ENCODE measurements at regions not wholly inside any gene's neighbourhood (a gene's known extent, or its start where the extent isn't known, plus 50 kb on each side); places are given as distances from the start of the nearest gene placed in this dataset.

GRCh38 chr12:125841332-125841731 is 776.1 kb downstream of the AACS start:
- TF ChIP-seq, protein P1, sequence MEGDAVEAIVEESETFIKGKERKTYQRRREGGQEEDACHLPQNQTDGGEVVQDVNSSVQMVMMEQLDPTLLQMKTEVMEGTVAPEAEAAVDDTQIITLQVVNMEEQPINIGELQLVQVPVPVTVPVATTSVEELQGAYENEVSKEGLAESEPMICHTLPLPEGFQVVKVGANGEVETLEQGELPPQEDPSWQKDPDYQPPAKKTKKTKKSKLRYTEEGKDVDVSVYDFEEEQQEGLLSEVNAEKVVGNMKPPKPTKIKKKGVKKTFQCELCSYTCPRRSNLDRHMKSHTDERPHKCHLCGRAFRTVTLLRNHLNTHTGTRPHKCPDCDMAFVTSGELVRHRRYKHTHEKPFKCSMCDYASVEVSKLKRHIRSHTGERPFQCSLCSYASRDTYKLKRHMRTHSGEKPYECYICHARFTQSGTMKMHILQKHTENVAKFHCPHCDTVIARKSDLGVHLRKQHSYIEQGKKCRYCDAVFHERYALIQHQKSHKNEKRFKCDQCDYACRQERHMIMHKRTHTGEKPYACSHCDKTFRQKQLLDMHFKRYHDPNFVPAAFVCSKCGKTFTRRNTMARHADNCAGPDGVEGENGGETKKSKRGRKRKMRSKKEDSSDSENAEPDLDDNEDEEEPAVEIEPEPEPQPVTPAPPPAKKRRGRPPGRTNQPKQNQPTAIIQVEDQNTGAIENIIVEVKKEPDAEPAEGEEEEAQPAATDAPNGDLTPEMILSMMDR (IDR thresholded peaks at IDR 0.05; ENCODE audit: insufficient read depth, low read length), result no peak
- TF ChIP-seq POLR2AphosphoS5 (IDR thresholded peaks at IDR 0.05; ENCODE audit: low read depth), result no peak
- TF ChIP-seq, protein P2, sequence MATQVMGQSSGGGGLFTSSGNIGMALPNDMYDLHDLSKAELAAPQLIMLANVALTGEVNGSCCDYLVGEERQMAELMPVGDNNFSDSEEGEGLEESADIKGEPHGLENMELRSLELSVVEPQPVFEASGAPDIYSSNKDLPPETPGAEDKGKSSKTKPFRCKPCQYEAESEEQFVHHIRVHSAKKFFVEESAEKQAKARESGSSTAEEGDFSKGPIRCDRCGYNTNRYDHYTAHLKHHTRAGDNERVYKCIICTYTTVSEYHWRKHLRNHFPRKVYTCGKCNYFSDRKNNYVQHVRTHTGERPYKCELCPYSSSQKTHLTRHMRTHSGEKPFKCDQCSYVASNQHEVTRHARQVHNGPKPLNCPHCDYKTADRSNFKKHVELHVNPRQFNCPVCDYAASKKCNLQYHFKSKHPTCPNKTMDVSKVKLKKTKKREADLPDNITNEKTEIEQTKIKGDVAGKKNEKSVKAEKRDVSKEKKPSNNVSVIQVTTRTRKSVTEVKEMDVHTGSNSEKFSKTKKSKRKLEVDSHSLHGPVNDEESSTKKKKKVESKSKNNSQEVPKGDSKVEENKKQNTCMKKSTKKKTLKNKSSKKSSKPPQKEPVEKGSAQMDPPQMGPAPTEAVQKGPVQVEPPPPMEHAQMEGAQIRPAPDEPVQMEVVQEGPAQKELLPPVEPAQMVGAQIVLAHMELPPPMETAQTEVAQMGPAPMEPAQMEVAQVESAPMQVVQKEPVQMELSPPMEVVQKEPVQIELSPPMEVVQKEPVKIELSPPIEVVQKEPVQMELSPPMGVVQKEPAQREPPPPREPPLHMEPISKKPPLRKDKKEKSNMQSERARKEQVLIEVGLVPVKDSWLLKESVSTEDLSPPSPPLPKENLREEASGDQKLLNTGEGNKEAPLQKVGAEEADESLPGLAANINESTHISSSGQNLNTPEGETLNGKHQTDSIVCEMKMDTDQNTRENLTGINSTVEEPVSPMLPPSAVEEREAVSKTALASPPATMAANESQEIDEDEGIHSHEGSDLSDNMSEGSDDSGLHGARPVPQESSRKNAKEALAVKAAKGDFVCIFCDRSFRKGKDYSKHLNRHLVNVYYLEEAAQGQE (IDR thresholded peaks at IDR 0.05; ENCODE audit: insufficient replicate concordance, low read depth), result no peak

Data from HL-60 (cell line).